Left renal cortex interstitium (tissue), 4 donors: ENCODE measurements at regions not wholly inside any gene's neighbourhood (a gene's known extent, or its start where the extent isn't known, plus 50 kb on each side); places are given as distances from the start of the nearest gene placed in this dataset.
"Not testable (repeated sequence)": the region's sequence is repeated elsewhere in the genome, so short reads cannot be mapped to it uniquely, and the experiment has no call there.

ENCODE experiments used
- DNase-seq, 4 donors: peaks; one replicate each; pipeline ENCODE4 v3.0.0-alpha.2; 2013; ENCODE audit warnings: low read depth in 4 of 4, low spot score in 2 of 4, missing footprints in 1 of 4

DNA sequence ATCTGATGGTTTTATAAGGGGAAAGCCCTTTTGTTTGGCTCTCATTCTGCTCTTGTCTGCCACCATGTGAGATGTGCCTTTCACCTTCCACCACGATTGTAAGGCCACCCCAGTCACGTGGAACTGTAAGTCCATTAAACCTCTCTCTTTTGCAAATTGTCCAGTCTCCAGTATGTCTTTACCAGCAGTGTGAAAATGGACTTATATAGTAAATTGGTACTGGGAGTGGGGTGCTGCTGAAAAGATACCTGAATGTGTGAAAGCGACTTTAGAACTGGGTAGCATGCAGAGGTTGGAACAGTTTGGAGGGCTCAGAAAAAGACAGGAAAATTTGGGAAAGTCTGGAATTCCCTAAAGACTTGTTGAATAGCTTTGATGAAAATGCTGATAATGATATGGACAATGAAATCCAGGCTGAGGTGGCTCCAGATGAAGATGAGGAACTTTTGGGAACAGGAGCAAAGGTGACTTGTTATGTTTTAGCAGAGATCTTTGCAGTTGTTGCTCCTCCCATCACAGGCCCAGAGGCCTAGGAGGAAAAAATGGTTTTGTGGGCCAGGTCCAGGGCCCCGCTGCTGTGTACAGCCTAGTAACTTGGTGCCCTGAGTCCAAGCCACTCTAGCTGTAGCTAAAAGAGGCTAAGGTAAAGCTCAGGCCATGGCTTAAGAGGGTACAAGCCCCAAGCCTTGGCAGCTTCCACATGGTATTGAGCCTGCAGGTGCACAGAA is 275.7 kb upstream of the NPSR1 start:
- DNase-seq = no peak

DNA sequence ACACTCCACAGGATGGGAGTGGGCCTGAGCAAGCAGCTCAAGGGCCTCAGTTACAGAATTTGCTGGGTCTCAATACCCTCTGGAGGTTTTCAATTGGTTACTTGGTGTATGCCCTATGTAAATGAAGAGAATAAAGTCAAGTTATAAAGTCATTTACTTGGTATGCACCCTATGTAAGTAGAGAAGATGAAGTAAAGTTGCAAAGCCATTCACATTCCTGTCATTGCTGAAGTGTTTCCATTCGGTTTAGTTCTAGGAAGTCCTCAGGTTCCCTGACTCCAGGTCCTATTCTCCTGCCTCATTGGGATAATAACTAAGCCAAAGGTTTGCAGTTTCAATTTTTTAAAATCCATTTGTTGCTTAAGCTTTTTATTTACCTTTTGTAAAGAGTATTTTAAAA is 272.6 kb upstream of the NPSR1 start:
- no peak for DNase-seq

- DNase-seq = no peak
Measured at GRCh38 chr7:34389332-34390078, 268.5 kb upstream of the NPSR1 start.

GRCh38 chr7:34390103-34390502 is 267.9 kb upstream of the NPSR1 start:
- DNase-seq = no peak

DNA sequence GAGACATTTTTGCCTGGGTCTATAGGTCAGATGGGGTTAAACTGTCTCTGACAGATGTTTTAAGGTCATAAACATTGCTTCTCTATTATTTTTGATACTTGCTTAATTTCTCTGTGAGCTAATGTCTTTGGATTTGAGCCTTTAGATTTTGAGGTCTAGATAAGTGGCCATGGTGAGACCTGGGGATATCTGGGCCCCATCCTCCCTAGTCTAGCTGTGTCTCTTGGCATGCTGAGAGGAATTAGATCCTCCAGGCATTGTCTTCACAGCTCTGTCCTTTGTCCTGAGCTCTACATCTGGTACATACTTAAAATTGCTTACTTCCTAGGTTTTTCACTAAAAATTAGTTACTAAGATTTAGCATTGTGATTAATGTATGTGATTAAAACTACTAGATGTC is 265.0 kb upstream of the NPSR1 start:
- DNase-seq = no peak

GRCh38 chr7:34396437-34397064 is 261.5 kb upstream of the NPSR1 start:
- no peak for DNase-seq

- DNase-seq = no peak
Measured at GRCh38 chr7:34401776-34402175, 256.2 kb upstream of the NPSR1 start.

DNA sequence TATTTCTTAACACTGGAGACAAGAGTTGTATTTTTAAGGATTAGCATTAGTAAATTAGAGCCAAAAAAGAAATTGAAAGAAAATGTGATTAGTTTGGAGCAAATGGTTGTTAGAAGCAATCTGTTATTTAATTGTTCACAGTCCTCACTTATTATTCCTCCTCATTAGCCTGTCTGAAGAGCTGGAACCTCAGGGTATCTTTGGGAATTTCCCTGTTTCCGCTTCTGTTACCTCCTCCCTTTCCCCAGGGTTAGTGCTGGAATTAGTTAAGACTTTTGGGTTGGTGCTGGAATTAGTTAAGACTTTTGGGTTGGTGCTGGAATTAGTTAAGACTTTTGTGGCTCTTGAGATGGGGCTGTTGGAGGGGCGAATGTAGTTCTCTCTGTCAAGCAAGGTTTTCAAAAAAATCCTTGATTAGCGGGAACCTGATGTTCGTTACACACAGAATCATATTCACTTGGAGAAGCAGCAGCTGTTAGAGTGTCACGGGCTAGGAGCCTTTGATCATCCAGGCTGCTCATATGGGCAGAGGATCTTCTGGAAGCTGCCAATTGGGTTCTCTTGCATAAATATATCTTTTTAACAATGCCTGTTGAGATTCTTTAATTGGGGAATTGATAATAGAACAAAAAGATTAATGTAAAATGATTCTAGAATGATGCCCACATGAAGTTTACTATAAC is 251.0 kb upstream of the NPSR1 start:
- no peak for DNase-seq

- no peak for DNase-seq
Measured at GRCh38 chr7:34407586-34407985, 250.4 kb upstream of the NPSR1 start.

GRCh38 chr7:34417781-34418180 is 240.2 kb upstream of the NPSR1 start:
- DNase-seq = no peak

- no peak for DNase-seq
Measured at GRCh38 chr7:34421526-34421925, 236.5 kb upstream of the NPSR1 start.

- no peak for DNase-seq
Measured at GRCh38 chr7:34425194-34425593, 232.8 kb upstream of the NPSR1 start.

DNA sequence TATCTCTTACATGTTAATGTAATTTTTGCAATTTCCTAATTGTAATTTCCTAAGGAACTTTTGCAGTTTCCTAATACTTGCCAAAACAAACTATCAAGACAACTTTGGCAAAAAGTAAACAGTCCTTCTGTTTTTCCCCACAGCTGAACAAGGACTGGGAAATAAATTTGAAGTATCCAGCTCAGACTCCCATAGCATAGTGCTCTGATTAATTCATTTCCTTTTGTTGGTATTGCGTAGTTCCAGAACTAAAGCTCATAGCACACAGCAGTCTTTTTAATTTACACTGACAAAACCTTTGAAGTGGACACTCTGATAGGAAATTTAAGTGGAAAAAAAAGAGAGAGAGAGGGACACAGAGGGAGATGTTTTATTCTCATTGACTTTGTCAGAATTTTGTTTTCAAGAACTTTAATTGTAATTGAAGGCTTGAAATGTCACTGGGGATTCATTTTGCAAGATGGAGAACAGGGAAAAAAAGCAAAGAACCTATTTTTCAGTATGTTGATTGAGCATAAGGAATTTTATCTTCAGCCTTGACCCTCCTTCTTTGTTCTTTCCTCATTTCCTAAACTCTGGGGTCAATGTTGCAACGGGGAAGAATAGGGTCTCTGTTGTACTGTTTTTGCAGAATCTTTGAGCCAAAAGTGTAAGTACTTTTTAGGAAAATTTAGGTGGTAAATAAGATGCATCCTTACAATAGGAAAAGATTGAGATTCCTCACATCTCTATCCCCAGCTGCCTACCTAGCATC is 232.2 kb upstream of the NPSR1 start:
- DNase-seq = no peak

GRCh38 chr7:34430456-34430855 is 227.6 kb upstream of the NPSR1 start:
- DNase-seq = peak in 1 of 4 donors; percentile 8

DNA sequence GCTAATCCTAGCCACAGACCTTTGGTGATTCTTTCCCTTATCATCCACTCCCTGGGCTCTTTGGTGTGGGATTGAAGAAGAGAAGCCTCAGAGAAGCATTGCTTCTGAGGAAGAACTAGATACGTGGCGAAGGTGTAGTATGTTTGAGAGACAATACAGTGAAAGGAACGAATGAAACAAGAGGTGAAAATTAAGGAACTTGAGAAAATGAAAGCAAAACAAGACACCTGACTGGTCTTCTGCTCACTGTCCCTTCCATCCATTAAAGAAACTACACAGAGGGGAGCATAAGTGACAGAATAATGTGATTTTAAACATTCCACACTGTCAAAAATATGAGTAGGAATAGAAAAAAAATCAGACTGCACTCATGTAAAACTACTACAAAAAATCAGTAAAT is 219.6 kb upstream of the NPSR1 start:
- DNase-seq = no peak

DNA sequence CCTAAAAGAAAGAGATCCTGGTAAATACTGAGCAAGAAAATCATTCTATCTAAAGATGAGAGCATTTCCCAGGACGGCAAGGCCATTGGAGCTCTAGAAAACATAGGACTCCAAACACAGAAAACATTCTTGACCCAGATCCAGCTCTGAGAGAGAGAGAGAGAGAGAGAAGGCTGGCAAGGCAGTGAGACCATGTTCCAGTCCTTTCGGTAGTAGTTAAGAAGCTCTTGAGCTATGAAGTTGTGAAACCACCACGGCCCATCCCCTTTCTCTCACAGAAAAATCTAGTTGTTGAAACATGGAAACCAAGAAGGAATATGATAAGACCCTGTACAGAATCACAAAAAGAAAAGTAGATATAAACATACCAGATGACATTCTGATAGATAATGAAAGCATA is 212.4 kb upstream of the NPSR1 start:
- DNase-seq = no peak

GRCh38 chr7:34448531-34448930 is 209.5 kb upstream of the NPSR1 start:
- DNase-seq = not testable (repeated sequence)

- DNase-seq = no peak
Measured at GRCh38 chr7:34449765-34450164, 208.3 kb upstream of the NPSR1 start.

- DNase-seq = no peak
Measured at GRCh38 chr7:34451183-34451582, 206.8 kb upstream of the NPSR1 start.

GRCh38 chr7:34451923-34452322 is 206.1 kb upstream of the NPSR1 start:
- no peak for DNase-seq

- DNase-seq = no peak
Measured at GRCh38 chr7:34452363-34452762, 205.7 kb upstream of the NPSR1 start.
